Keratinocyte (primary cell): ENCODE measurements at regions not wholly inside any gene's neighbourhood (a gene's known extent, or its start where the extent isn't known, plus 50 kb on each side); places are given as distances from the start of the nearest gene placed in this dataset.

Experiments
- DNase-seq: peaks from one replicate; pipeline ENCODE4 v3.0.0-alpha.2; 2011; ENCODE audit warnings: low read depth, missing footprints, low spot score
- FAIRE-seq: peaks from 2 replicates; lab custom pipeline; 2011; peaks lifted over from hg19 to GRCh38; lab: Jason Lieb, UNC
- H2AFZ ChIP-seq: 2 replicates; pipeline ENCODE4 v1.6.0; 2012; ENCODE audit warnings: low read length, control low read depth, inconsistent platforms; ENCODE audit not compliant: control insufficient read depth
- H3K27ac ChIP-seq: 2 replicates; pipeline ENCODE4 v1.5.1; 2011; ENCODE audit warnings: low read length; ENCODE audit not compliant: control insufficient read depth, insufficient read depth
- H3K27me3 ChIP-seq: 3 replicates; pipeline ENCODE4 v1.6.0; 2011; ENCODE audit warnings: low read length; ENCODE audit not compliant: control insufficient read depth, insufficient read depth; ENCODE audit errors: extremely low read depth
- H3K36me3 ChIP-seq, 2 experiments: 2 replicates in 1 of 2; 3 replicates in 1 of 2; pipeline ENCODE4 v1.5.1; 2011; ENCODE audit warnings: low read length in 2 of 2, mild to moderate bottlenecking in 1 of 2; ENCODE audit not compliant: control insufficient read depth in 2 of 2, insufficient read depth in 2 of 2; ENCODE audit errors: extremely low read depth in 1 of 2
- H3K4me1 ChIP-seq: 3 replicates; pipeline ENCODE4 v1.5.1; 2011; ENCODE audit warnings: low read length; ENCODE audit not compliant: control insufficient read depth, insufficient read depth; ENCODE audit errors: extremely low read depth
- H3K4me2 ChIP-seq: 3 replicates; pipeline ENCODE4 v1.6.0; 2011; ENCODE audit warnings: low read depth, low read length; ENCODE audit not compliant: control insufficient read depth, insufficient read depth; ENCODE audit errors: extremely low read depth
- H3K4me3 ChIP-seq, 3 experiments: fragments of 200-600 bp in 1 of 3; sonication (generic) in 1 of 3; 2 replicates in 2 of 3; 3 replicates in 1 of 3; pipeline ENCODE4 v1.5.1; 2011 to 2016; ENCODE audit warnings: low read length in 3 of 3, mild to moderate bottlenecking in 3 of 3, control low read depth in 2 of 3, inconsistent platforms in 1 of 3, low read depth in 1 of 3, mixed read lengths in 1 of 3, mixed run types in 1 of 3, moderate library complexity in 1 of 3; ENCODE audit not compliant: control insufficient read depth in 2 of 3, insufficient read depth in 2 of 3; ENCODE audit errors: extremely low read depth in 1 of 3
- H3K79me2 ChIP-seq: 2 replicates; pipeline ENCODE4 v1.6.0; 2012; ENCODE audit warnings: low read length; ENCODE audit not compliant: control insufficient read depth, insufficient read depth
- H3K9ac ChIP-seq: 3 replicates; pipeline ENCODE4 v1.6.0; 2011; ENCODE audit warnings: low read length; ENCODE audit not compliant: control insufficient read depth, insufficient read depth; ENCODE audit errors: extremely low read depth
- H3K9me1 ChIP-seq: 3 replicates; pipeline ENCODE4 v1.6.0; 2011; ENCODE audit warnings: low read length; ENCODE audit not compliant: control insufficient read depth, insufficient read depth; ENCODE audit errors: extremely low read depth
- H3K9me3 ChIP-seq: 2 replicates; pipeline ENCODE4 v1.5.1; 2012; ENCODE audit warnings: low read depth, low read length; ENCODE audit not compliant: control insufficient read depth
- H4K20me1 ChIP-seq: 3 replicates; pipeline ENCODE4 v1.6.0; 2011; ENCODE audit warnings: low read length; ENCODE audit not compliant: control insufficient read depth, insufficient read depth; ENCODE audit errors: extremely low read depth
- CTCF ChIP-seq, 3 experiments: IDR thresholded peaks in 1 of 3; conservative IDR thresholded peaks in 1 of 3; optimal IDR thresholded peaks in 1 of 3; 2 replicates in 2 of 3; 3 replicates in 1 of 3; pipeline versions ENCODE3 to v1.5.1; 2011; ENCODE audit warnings: low read length in 3 of 3, mild to moderate bottlenecking in 3 of 3, moderate library complexity in 2 of 3, control low read depth in 1 of 3, inconsistent platforms in 1 of 3; ENCODE audit not compliant: insufficient read depth in 2 of 3; ENCODE audit errors: extremely low read depth in 1 of 3
- EZH2 ChIP-seq: IDR thresholded peaks from one replicate; pipeline ENCODE4 v1.6.1; 2012; ENCODE audit warnings: inconsistent platforms, mild to moderate bottlenecking, low read length, moderate library complexity
- dilution Hi-C: fragments of 300-500 bp; cut with MboI; formaldehyde crosslinking; loops from one replicate; pipeline ENCODE4 v1.7.0; 2020; ENCODE audit warnings: low sequenced_read_pairs; ENCODE audit not compliant: extremely low pct_ligation_motif_present

GRCh38 chrX:30065226-30065625 is 150.1 kb upstream of the MAGEB2 start:
- Histone ChIP-seq H3K79me2 (no peaks in the 10 kb centered on the region), H3K9me3 (no peaks in the 10 kb centered on the region), H3K9me1 (no peaks in the 10 kb centered on the region), H2AFZ (no peak overlapping the region), H3K36me3 (no peaks in the 10 kb centered on the region), H3K9ac (no peak overlapping the region), H3K27me3 (no peaks in the 10 kb centered on the region), H3K4me2 (no peak overlapping the region), H3K4me3 (no peak overlapping the region), H4K20me1 (no peaks in the 10 kb centered on the region), H3K4me1 (no peaks in the 10 kb centered on the region), H3K27ac (no peak overlapping the region)
- FAIRE-seq (no peak), DNase-seq (no peak)
- no peak for TF ChIP-seq CTCF (optimal IDR thresholded peaks at IDR 0.05 in 1 of 3, IDR thresholded peaks at IDR 0.05 in 1 of 3, conservative IDR thresholded peaks at IDR 0.05 in 1 of 3; ENCODE audit: extremely low read depth in 1 of 3, insufficient read depth in 2 of 3, low read length in 3 of 3)
- no peak for TF ChIP-seq EZH2
- dilution Hi-C loops: no loop called here

GRCh38 chrX:30067677-30068076 is 147.7 kb upstream of the MAGEB2 start:
- TF ChIP-seq CTCF (optimal IDR thresholded peaks at IDR 0.05 in 1 of 3, IDR thresholded peaks at IDR 0.05 in 1 of 3, conservative IDR thresholded peaks at IDR 0.05 in 1 of 3; ENCODE audit: extremely low read depth in 1 of 3, insufficient read depth in 2 of 3, low read length in 3 of 3): no peak
- no peak for TF ChIP-seq EZH2
- Histone ChIP-seq H3K79me2 (no peaks in the 10 kb centered on the region), H4K20me1 (no peaks in the 10 kb centered on the region), H3K9me3 (no peaks in the 10 kb centered on the region), H3K4me1 (no peaks in the 10 kb centered on the region), H2AFZ (no peak overlapping the region), H3K9ac (no peak overlapping the region), H3K9me1 (no peaks in the 10 kb centered on the region), H3K4me3 (no peak overlapping the region), H3K27me3 (no peaks in the 10 kb centered on the region), H3K27ac (no peak overlapping the region), H3K4me2 (no peak overlapping the region), H3K36me3 (no peaks in the 10 kb centered on the region)
- dilution Hi-C loops: no loop called here
- DNase-seq (no peak), FAIRE-seq (no peak)
